Naive thymus-derived CD4-positive, alpha-beta T cell (primary cell): ENCODE measurements at regions not wholly inside any gene's neighbourhood (a gene's known extent, or its start where the extent isn't known, plus 50 kb on each side); places are given as distances from the start of the nearest gene placed in this dataset.
"Not testable (repeated sequence)": the region's sequence is repeated elsewhere in the genome, so short reads cannot be mapped to it uniquely, and the experiment has no call there.

ENCODE experiments used
- ATAC-seq: fragments of 150-1000 bp; cut with Tn5 transposase; 2 replicates; pipeline ENCODE4 v1.10.0; 2021; ENCODE audit warnings: mild to moderate bottlenecking, moderate library complexity
- CTCF ChIA-PET: fragments of 350-600 bp; sonication (Branson Sonifier 250); formaldehyde crosslinking; loops from one replicate; lab custom pipeline; 2021; ENCODE audit warnings: antibody characterized with exemption; lab: Charles Lee
- POLR2A ChIA-PET: fragments of 350-600 bp; sonication (Branson Sonifier 250); formaldehyde crosslinking; loops from one replicate; lab custom pipeline; 2021; ENCODE audit warnings: antibody characterized with exemption, inconsistent platforms; lab: Charles Lee
- DNase-seq, 9 donors: peaks; one replicate each; pipeline versions ENCODE4 v3.0.0 to v3.0.0-alpha.2; 2020 to 2022; ENCODE audit warnings: mixed read lengths in 1 of 9
- H3K27ac ChIP-seq: one replicate; pipeline ENCODE4 v1.7.0; 2013; ENCODE audit warnings: mild to moderate bottlenecking, low read depth, low read length, moderate library complexity
- H3K27me3 ChIP-seq, 2 donors: one replicate each; pipeline ENCODE4 v1.7.0; 2013; ENCODE audit warnings: low read length in 2 of 2, mild to moderate bottlenecking in 2 of 2, moderate library complexity in 2 of 2; ENCODE audit not compliant: control insufficient read depth in 2 of 2, insufficient read depth in 2 of 2
- H3K36me3 ChIP-seq, 3 experiments: 1 replicate in 2 of 3; 2 replicates in 1 of 3; pipeline ENCODE4 v1.7.0; 2013; ENCODE audit warnings: low read length in 3 of 3, mild to moderate bottlenecking in 3 of 3, moderate library complexity in 1 of 3; ENCODE audit not compliant: insufficient read depth in 3 of 3, control insufficient read depth in 2 of 3
- H3K4me1 ChIP-seq, 2 donors: one replicate each; pipeline ENCODE4 v1.7.0; 2013; ENCODE audit warnings: low read length in 2 of 2, mild to moderate bottlenecking in 2 of 2, moderate library complexity in 1 of 2; ENCODE audit not compliant: control insufficient read depth in 2 of 2, insufficient read depth in 2 of 2
- H3K4me3 ChIP-seq: 2 replicates; pipeline ENCODE4 v1.7.0; 2013; ENCODE audit warnings: mild to moderate bottlenecking, low read length
- H3K9me3 ChIP-seq, 3 experiments: 1 replicate in 2 of 3; 2 replicates in 1 of 3; pipeline ENCODE4 v1.7.0; 2013; ENCODE audit warnings: low read length in 3 of 3; ENCODE audit not compliant: control insufficient read depth in 2 of 3
- H3K27ac Mint-ChIP-seq, 9 donors: one replicate each; pipeline ENCODE4 v1.8.0; 2020 to 2022; ENCODE audit warnings: mixed read lengths in 9 of 9, mild to moderate bottlenecking in 8 of 9, moderate library complexity in 5 of 9, inconsistent platforms in 2 of 9
- H3K27me3 Mint-ChIP-seq, 5 donors: one replicate each; pipeline ENCODE4 v1.8.0; 2021 to 2022; ENCODE audit warnings: mixed read lengths in 5 of 5, mild to moderate bottlenecking in 1 of 5
- H3K36me3 Mint-ChIP-seq, 5 donors: one replicate each; pipeline ENCODE4 v1.8.0; 2020 to 2022; ENCODE audit warnings: mixed read lengths in 5 of 5, mild to moderate bottlenecking in 3 of 5, inconsistent platforms in 1 of 5
- H3K4me1 Mint-ChIP-seq, 7 donors: one replicate each; pipeline ENCODE4 v1.8.0; 2020 to 2022; ENCODE audit warnings: mixed read lengths in 7 of 7, mild to moderate bottlenecking in 3 of 7, inconsistent platforms in 1 of 7
- H3K4me3 Mint-ChIP-seq, 10 donors: one replicate each; pipeline ENCODE4 v1.8.0; 2020 to 2022; ENCODE audit warnings: mild to moderate bottlenecking in 10 of 10, mixed read lengths in 10 of 10, moderate library complexity in 6 of 10, inconsistent platforms in 2 of 10
- H3K9me3 Mint-ChIP-seq, 11 donors: one replicate each; pipeline ENCODE4 v1.8.0; 2020 to 2022; ENCODE audit warnings: mixed read lengths in 11 of 11, mild to moderate bottlenecking in 4 of 11, inconsistent platforms in 1 of 11, moderate library complexity in 1 of 11
- intact Hi-C, 2 donors: fragments of 100-400 bp; cut with micrococcal nuclease; formaldehyde crosslinking; loops; one replicate each; pipeline ENCODE4 v1.15.1; 2023

DNA sequence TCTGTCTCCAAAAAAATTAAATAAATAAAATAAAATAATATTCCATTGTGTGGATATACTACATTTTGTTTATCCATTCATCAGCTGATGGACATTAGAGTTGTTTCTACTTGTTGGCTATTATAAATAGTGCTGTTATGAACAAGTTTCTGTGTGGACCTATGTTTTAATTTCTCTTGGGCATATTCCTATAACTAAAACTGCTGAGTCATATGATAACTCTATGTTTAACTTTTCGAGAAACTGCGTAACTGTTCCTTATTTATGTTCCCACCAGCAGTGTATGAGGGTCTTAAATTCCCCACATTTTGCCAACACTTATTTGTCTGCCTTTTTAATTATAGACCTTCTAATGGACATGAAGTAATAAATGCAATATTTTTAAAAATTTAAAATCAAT is 80.0 kb upstream of the XIST start:
- ATAC-seq (no peak), DNase-seq (no peak)
- H3K36me3 Mint-ChIP-seq: no peaks in the 10 kb centered on the region
- H3K4me1 Mint-ChIP-seq: peaks cover 0 to 2% (median 0%) of the 10 kb centered on the region in 7 donors
- intact Hi-C loops: no loop called here
- CTCF ChIA-PET: no interaction called here
- H3K27ac ChIP-seq: no peak overlapping the region
- H3K4me3 ChIP-seq: no peak overlapping the region
- peaks cover 0 to 3% (median 0%) of the 10 kb centered on the region in 11 donors for H3K9me3 Mint-ChIP-seq
- H3K27ac Mint-ChIP-seq: no peak overlapping the region
- POLR2A ChIA-PET: no interaction called here
- no peaks in the 10 kb centered on the region for H3K9me3 ChIP-seq
- H3K36me3 ChIP-seq: no peaks in the 10 kb centered on the region
- H3K27me3 ChIP-seq: no peaks in the 10 kb centered on the region
- H3K4me1 ChIP-seq: no peaks in the 10 kb centered on the region
- H3K4me3 Mint-ChIP-seq: no peak overlapping the region
- no peaks in the 10 kb centered on the region for H3K27me3 Mint-ChIP-seq

DNA sequence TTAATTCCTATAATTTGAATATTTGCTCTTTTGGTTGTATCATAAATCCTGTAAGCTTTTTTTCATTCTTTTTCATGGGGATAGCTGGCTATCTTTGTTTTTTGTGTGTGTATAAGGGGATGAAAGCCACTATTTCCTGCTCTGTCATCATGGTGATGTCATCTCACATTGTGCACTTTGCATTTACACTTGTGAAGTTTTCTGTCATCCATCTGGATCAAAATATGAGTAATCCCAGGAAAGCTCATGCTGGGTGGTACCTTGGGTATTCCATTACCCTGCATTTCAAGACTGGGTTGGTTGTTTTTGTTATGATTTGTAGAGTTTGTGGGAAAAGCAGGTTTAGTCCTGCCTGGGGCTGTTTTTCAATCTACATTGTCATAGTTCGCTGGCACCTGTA is 77.8 kb upstream of the XIST start:
- Histone ChIP-seq H3K4me1 (no peaks in the 10 kb centered on the region), H3K36me3 (no peaks in the 10 kb centered on the region), H3K9me3 (no peaks in the 10 kb centered on the region), H3K27ac (no peak overlapping the region), H3K27me3 (no peaks in the 10 kb centered on the region), H3K4me3 (no peak overlapping the region)
- Mint-ChIP-seq H3K27ac (no peak overlapping the region), H3K4me1 (peaks cover 0 to 2% (median 0%) of the 10 kb centered on the region in 7 donors), H3K36me3 (no peaks in the 10 kb centered on the region), H3K9me3 (peaks cover 0 to 3% (median 0%) of the 10 kb centered on the region in 11 donors), H3K4me3 (no peak overlapping the region), H3K27me3 (no peaks in the 10 kb centered on the region)
- no peak for ATAC-seq
- no peak for DNase-seq
- POLR2A ChIA-PET: no interaction called here
- intact Hi-C loops: no loop called here
- CTCF ChIA-PET: no interaction called here

DNA sequence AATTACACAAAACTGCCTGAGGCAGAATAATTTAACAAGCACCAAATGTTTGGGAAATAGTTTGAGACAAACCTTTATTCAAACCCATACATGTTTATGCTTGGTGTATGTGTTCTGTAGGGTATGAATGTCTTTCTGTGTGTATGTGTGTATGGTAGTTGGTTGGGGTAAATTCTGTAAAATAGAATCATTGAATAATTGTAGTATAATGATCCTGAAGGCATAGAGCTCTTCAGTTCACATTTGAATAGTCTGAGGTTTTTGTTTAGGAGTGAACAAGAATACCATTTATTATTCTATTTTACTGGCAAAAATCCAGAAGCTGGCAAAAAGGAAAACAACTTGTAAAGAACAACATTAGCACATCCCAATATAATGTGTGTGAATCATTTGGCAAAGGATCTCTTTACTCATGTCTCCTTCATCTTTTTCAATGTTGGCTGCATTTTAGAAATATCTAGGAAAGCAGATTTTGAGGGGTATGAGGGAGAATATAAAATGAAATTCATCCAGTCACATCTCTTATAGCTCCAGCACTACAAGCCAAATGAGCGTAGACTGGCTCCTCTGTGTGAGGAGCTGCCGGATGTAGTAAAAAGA is 70.4 kb upstream of the XIST start:
- CTCF ChIA-PET: no interaction called here

DNA sequence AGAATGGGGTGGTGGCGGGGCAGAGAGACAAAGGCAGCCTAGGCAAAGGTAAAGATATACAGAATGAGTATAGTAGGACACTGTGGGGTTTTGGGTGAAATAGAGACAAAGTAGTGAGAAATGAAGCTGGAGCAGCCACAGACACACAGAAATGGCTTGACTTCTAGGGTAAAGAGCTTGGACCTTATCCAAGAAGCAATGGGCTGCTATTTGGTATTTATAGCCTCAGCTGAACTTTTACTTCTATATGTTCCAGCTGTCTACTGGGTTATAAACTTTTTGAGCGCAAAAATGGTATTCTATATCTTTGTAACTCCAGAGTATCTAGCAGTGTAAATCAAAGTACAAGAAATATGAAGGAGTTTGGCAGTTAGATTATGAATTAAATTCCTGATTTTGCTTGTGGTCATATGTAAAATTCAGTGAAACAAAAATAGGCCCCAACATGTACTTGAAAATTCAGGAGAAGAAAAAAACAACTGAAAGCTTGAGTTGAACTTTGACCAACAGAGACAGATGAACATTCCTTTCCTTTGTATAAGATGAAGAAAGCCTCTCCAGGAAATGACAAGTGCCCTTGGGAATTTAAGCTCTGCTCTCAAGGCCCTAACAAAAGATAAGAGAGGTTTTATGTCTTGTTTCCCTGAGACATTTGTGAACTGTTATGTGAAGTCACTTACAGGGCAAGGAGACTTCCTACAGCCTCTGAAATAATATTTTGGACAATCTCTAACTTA is 64.6 kb upstream of the XIST start:
- Mint-ChIP-seq H3K27ac (peak overlapping the region in 1 of 9 donors; percentile 57), H3K27me3 (no peaks in the 10 kb centered on the region), H3K36me3 (no peaks in the 10 kb centered on the region), H3K4me3 (no peak overlapping the region), H3K4me1 (peaks cover 0 to 2% (median 0%) of the 10 kb centered on the region in 7 donors), H3K9me3 (peaks cover 0 to 2% (median 0%) of the 10 kb centered on the region in 11 donors)
- no peak for ATAC-seq
- Histone ChIP-seq H3K4me3 (no peak overlapping the region), H3K36me3 (no peaks in the 10 kb centered on the region), H3K9me3 (no peaks in the 10 kb centered on the region), H3K27me3 (no peaks in the 10 kb centered on the region), H3K4me1 (no peaks in the 10 kb centered on the region), H3K27ac (no peak overlapping the region)
- CTCF ChIA-PET: no interaction called here
- intact Hi-C loops: no loop called here
- no peak for DNase-seq
- POLR2A ChIA-PET: no interaction called here

More for the DNA sequence above, 70.4 kb upstream of the XIST start:
- H3K4me3 Mint-ChIP-seq: no peak overlapping the region
- intact Hi-C loops: no loop called here
- DNase-seq (no peak), ATAC-seq (no peak)
- no peak overlapping the region for H3K27ac Mint-ChIP-seq
- no peaks in the 10 kb centered on the region for H3K4me1 Mint-ChIP-seq
- no peaks in the 10 kb centered on the region for H3K27me3 Mint-ChIP-seq
- Histone ChIP-seq H3K36me3 (no peaks in the 10 kb centered on the region), H3K9me3 (no peaks in the 10 kb centered on the region), H3K27ac (no peak overlapping the region), H3K4me1 (no peaks in the 10 kb centered on the region), H3K27me3 (no peaks in the 10 kb centered on the region), H3K4me3 (no peak overlapping the region)
- H3K36me3 Mint-ChIP-seq: no peaks in the 10 kb centered on the region
- peaks cover 0 to 3% (median 0%) of the 10 kb centered on the region in 11 donors for H3K9me3 Mint-ChIP-seq
- POLR2A ChIA-PET: no interaction called here

DNA sequence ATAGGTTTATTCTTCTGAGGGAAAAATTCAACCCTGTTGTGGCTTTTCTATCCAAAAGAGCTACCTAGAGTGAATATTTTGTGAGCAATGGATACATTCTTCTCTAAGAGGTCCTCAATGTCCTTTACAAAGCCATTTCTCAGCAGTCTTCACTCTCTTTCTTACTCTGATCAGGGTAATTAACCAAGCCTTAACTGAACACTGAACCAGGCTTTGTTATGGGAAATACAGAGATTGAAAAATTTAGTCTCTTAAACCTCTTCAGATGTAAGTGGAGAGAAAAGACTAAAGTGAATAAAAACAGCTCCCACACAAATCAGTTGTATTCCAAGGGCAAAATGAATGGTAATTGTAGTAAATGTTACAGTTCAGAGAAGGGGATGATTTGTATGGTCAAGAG is 64.0 kb upstream of the XIST start:
- no peak for ATAC-seq
- no peaks in the 10 kb centered on the region for H3K9me3 Mint-ChIP-seq
- no peaks in the 10 kb centered on the region for H3K9me3 ChIP-seq
- H3K27ac Mint-ChIP-seq: peak overlapping the region in 1 of 9 donors; percentile 57
- H3K27ac ChIP-seq: no peak overlapping the region
- no peak overlapping the region for H3K4me3 ChIP-seq
- H3K4me1 ChIP-seq: no peaks in the 10 kb centered on the region
- peaks cover 0 to 2% (median 0%) of the 10 kb centered on the region in 7 donors for H3K4me1 Mint-ChIP-seq
- H3K36me3 ChIP-seq: no peaks in the 10 kb centered on the region
- no peaks in the 10 kb centered on the region for H3K27me3 Mint-ChIP-seq
- DNase-seq: no peak
- ChIA-PET POLR2A (no interaction called here), CTCF (no interaction called here)
- no peak overlapping the region for H3K4me3 Mint-ChIP-seq
- intact Hi-C loops: no loop called here
- no peaks in the 10 kb centered on the region for H3K27me3 ChIP-seq
- no peaks in the 10 kb centered on the region for H3K36me3 Mint-ChIP-seq

DNA sequence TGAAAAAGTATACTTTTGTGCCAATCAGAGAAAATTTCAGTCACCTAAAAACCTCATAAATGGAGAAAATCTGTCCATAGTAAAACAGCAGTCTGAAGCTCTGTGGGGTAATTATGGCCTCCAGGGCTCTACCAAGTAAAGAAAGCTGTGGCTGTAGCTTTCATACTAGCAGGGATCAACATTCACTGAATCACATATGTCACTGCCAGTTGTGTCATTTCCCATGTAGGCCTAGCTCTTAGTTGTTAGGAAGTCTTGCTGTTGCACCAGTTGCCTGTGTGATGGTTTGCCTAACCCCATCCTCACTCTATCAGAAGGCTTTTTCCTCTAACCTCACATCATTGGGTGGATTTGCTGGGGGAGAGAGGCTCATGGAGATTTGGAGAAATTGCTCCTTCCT is 62.3 kb upstream of the XIST start:
- H3K27me3 Mint-ChIP-seq, H3K36me3 Mint-ChIP-seq, H3K36me3 ChIP-seq, H3K4me3 Mint-ChIP-seq, H3K4me1 ChIP-seq, CTCF ChIA-PET, H3K27me3 ChIP-seq, H3K9me3 Mint-ChIP-seq, H3K27ac Mint-ChIP-seq, H3K9me3 ChIP-seq, POLR2A ChIA-PET, DNase-seq, H3K4me1 Mint-ChIP-seq, intact Hi-C loops, ATAC-seq, H3K27ac ChIP-seq, H3K4me3 ChIP-seq: not testable (repeated sequence)

DNA sequence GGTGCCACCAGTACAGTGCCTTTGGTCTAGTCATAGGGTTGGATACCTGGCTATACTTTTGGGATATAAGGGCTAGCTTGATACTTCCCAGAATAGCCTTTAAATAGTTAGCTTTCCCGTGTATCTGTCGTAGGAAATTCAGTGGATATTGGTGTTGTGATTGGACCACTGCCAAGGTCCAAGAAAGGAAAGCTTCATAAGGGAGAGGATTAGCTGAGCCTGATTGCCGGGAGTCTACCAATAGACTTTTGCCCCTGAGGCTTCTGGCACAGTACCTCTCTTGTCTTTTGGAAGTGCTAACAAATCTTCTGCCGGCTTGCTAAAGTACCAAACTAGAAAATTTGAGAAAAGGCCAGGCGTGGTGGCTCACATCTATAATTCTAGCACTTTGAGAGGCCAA is 61.1 kb upstream of the XIST start:
- intact Hi-C loops: no loop called here
- no peak overlapping the region for H3K4me3 ChIP-seq

More for the DNA sequence above, 61.1 kb upstream of the XIST start:
- Mint-ChIP-seq H3K27me3 (no peaks in the 10 kb centered on the region), H3K36me3 (peaks cover 0 to 3% (median 0%) of the 10 kb centered on the region in 5 donors), H3K9me3 (peaks cover 0 to 2% (median 0%) of the 10 kb centered on the region in 11 donors), H3K4me3 (no peak overlapping the region), H3K27ac (no peak overlapping the region), H3K4me1 (peaks cover 0 to 2% (median 0%) of the 10 kb centered on the region in 7 donors)
- DNase-seq (no peak), ATAC-seq (no peak)
- Histone ChIP-seq H3K9me3 (no peaks in the 10 kb centered on the region), H3K4me1 (no peaks in the 10 kb centered on the region), H3K36me3 (no peaks in the 10 kb centered on the region), H3K27ac (no peak overlapping the region), H3K27me3 (no peaks in the 10 kb centered on the region)
- ChIA-PET CTCF (no interaction called here), POLR2A (interaction anchor here (0.7 kb wide), 1 partner anchor 1310 kb away, joined by 3 read pairs; no protein-coding TSS in a partner anchor)
